ENCODE measurements at regions not wholly inside any gene's neighbourhood (a gene's known extent, or its start where the extent isn't known, plus 50 kb on each side); places are given as distances from the start of the nearest gene placed in this dataset.

DNA sequence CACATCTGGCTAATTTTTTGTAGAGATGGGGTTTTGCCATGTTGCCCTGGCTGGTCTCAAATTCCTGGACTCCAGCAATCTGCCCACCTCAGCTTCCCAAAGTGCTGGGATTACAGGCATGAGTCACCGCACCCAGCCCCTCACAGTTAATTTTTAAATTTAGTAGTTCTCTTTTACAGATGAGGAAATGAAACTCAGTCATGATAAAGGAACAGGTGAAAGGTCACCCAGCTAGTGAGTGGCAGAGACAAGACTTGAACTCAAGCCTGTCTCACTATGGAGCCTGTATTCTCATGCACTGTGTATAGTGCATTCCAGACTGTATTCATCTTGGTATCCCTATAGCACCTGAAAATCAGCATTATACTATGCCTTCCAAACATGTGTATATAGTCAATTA, 77.1 kb upstream of the WSB1 start:
- no peak for DNase-seq

GRCh38 chr17:27217631-27218030, 76.3 kb upstream of the WSB1 start:
- no peak for DNase-seq

DNA sequence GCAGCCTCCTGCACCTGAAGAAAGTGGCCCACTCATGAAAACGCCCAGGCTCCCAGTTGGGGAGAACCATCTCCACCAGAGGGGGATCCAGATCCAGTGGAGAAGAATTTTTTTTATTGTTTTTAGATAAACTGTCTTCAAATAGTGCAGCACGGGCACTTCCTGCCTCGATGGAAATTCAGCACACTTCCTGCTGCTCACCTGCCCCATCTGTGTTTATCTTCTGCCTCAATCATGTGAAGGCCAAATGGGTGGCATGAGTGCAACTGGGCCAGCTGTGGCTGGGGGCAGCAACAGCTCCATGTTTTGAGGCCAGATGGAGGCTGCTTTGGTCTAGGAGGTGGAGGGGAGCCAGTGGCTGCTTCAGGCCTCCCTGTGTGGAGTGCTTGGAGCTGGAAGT, 75.9 kb upstream of the WSB1 start:
- DNase-seq: no peak

DNA sequence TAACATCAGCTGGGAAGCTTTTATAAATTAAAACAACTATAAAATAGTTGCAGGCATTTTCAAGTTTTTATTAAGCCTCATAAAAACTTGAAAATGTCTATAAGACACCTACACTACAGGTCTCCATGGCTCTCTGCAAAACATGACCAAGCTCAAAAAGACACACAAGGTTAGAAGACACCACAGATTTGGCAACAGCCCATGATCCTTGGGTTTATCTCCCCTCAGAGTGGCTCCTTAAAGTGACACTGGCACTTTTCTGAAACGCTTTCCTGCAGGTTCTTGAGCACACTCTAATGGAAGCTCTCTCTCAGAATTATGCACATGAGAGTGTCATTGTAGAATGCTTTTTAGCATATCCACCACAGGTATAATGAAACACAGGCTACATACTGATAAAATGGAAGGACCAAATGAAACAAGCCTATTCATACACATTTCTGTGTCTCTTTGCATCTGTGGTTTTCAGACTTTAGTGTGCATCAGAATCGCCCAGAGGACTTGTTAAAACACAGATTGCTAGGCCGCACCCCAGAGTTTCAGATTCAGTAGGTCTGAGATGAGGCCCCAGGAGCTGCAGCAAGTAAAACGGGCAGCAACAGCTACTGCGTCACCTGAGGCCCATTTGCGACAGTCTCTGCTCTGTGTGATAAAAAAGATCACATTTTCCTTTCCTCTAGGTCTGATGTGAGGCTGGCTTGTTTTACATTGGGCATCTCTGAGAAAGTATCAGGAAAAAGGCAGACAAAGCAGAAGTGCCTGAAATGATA, 75.0 kb upstream of the WSB1 start:
- no peak for DNase-seq

GRCh38 chr17:27222515-27222914, 71.4 kb upstream of the WSB1 start:
- no peak for DNase-seq

DNA sequence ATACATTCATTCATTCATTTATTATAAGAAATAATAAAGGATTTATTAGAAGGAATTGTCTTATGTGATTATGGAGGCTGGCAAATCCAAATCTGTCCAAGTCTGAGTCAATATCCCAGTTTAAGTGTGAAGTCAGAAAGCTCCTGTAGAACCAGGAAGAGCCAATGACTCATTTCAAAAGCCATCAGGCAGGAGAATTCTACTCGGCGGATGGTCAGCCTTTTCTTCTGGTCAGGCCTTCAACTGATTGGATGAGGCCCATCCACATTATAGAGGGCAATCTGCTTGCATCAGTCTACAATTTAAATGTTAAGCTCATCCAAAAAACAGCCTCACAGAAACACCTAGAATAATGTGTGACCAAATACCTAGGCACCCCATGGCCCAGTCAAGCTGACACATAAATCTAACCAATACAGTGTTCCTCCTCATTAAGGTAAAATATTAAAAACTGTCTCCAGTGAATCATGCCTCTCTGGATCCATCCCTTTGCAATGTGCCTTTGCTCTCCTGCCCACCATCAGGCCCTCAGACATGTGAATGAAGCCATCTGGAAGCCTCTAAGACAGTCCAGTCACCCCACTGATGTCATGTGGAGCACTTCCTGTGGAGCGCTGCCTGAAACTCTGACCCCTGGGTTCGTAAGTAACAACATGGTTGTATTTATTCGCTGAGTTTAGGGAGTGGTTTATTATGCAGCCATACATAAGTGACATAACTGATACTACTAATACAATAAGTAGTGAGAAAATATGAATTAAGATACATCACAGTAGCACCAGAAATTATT, 69.2 kb upstream of the WSB1 start:
- DNase-seq: no peak

DNA sequence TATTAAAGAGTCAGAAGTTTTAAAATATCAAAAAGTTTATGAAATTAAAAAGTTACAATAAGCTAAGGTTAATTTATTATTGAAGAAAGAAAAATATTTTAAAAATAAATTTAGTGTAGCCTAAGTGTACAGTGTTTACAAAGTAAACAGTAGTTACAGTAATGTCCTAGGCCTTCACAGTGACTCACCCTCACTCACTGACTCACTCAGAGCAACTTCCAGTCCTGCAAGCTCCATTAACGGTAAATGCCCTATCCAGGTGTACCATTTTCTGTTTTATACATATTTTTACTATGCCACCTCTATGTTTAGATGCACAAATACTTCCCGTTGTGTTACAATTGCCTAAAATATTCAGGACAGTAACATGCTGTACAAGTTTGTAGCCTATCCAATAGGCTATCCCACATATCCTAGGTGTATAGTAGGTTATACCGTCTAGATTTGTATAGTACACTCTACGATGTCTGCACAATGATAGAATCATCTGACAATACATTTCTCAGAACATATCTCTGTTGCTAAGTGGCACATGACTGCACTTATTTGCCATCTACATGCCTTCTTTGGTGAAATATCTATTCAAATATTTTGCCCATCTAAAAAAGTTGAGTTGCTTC, 67.2 kb upstream of the WSB1 start:
- DNase-seq: no peak

- no peak for DNase-seq
Observed at GRCh38 chr17:27230996-27231395, 62.9 kb upstream of the WSB1 start.

GRCh38 chr17:27232328-27232727, 61.6 kb upstream of the WSB1 start:
- DNase-seq: no peak

GRCh38 chr17:27233059-27233458, 60.9 kb upstream of the WSB1 start:
- no peak for DNase-seq

DNA sequence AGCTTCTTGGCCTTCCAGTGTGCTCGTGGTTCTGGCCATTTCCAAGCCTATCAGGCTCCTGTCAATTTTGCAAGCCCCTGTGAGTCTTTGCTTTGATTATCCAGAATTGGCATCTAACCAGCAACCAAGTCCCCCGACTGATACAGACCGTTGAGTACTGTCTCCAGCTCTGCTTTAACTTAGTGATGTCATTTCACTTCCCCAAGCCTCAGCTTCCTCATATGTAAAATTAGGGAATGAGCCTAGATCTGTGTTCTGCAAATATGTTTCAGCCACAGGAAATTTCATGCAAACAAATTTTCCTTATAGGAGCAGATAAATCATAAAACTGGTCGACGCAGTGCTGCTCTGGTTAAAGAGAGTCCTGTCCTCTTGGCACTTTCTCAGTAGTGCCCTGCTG, 60.1 kb upstream of the WSB1 start:
- DNase-seq: no peak

- DNase-seq: peak; percentile 26 to 73 (median 42)
Observed at GRCh38 chr17:27236717-27237315, 57.1 kb upstream of the WSB1 start.

GRCh38 chr17:27237890-27238289, 56.0 kb upstream of the WSB1 start:
- DNase-seq: no peak

GRCh38 chr17:27239046-27239445, 54.9 kb upstream of the WSB1 start:
- DNase-seq: no peak

- DNase-seq: no peak
Observed at GRCh38 chr17:27239584-27239983, 54.3 kb upstream of the WSB1 start.

DNA sequence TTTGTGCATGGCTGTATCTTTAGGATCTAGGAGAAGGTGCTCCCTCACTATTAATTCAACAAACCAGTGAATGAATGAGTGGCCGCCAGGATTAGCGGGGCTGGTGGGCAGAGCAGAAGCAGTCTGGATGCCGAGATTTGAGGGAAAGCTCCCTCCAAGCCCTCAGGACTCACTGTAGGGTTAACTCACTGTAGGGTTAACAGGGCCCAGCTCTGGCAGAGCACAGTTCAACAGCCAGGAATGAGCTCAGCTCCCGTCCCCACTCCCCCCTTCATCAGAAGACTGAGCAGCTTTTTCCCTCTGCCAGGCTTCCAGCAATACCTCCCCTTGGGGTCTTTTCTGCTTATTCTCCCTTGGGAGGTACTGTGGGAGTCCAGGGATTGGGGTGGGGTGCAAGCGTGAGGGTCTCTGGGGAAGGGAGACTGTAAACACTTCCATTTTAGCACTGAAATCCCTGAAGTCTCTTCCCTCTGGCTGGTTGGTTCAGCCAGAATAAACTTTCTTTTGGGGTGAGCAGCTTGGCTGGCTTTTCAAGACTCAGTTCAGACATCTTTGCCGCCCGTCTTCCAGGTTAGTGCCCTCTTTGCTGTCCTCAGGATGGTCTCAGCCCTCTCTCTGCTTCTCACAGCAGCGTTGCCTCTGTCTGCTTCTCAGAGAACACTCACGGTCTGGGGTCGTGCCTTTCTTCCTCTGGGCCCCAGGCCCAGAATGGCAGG, 53.7 kb upstream of the WSB1 start:
- no peak for DNase-seq

DNA sequence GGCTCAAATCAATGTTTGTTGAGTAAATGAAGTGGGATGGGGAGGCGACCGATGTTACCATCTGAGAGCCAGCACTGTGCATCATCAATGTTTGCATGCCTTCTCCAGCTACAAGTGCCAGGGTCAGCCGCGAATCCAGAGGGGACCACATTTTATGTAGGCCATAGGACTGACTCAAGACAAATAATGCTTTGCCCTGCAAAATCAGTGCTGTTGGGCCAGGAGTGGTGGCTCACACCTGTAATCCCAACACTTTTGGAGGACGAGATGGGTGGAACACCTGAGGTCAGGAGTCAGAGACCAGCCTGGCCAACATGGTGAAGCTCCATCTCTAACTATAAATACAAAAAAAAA, 53.1 kb upstream of the WSB1 start:
- no peak for DNase-seq

DNA sequence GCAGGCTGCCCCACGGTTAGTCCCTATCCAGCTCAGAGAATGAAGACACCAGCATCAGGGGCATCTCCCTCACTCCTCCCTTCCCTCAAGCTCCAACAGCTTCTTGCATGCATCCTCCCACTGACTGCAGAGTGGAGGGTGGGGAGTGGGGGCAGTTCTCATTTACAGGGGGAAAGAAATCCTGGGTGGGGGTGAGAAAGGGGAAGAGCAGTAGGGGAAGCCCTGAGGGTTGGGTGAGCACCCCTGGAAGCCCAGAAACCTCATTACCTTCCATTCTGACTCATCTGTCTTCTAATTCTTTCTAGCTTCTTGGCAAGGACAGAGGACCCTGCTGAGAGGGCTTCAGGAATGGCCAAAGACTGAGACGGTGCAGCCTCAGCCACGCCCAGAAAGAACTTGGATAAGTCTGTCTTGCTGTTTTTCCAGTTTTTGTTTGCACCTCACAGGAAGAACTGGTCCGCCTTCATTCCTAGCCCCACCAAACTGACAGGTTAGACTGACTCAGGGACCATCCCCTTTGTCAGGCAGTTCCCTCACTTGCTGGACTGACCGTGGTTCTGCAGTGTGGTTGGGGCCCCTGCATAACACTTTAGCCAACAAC, 52.5 kb upstream of the WSB1 start:
- DNase-seq: no peak

- no peak for DNase-seq
Observed at GRCh38 chr17:27242951-27243350, 51.0 kb upstream of the WSB1 start.

DNA sequence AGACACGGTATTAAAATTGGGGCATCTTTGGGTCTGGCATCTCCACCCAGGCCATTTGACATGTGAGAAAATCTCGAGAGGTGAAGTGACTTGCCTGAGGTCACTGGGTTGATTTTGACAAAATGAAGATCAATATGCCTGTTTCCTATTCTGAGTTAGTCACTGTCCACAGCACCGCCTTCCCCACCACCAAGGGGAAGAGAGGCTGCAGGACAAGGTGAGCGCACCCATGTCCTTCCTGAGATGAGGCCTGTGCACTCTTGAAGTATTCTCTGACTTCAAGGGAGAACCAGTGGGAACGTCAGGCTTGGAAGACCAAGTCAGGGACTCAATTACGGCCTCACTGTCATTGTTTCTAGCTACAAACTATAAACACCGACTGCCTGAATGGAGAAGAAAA, 49.9 kb upstream of the WSB1 start:
- DNase-seq: no peak

Data from stimulated activated naive CD4-positive, alpha-beta T cell (primary cell).